Stomach (tissue), 8 donors: ENCODE measurements at regions not wholly inside any gene's neighbourhood (a gene's known extent, or its start where the extent isn't known, plus 50 kb on each side); places are given as distances from the start of the nearest gene placed in this dataset.

Experiments used
- DNase-seq, 2 donors: peaks; one replicate each; pipeline versions ENCODE4 v3.0.0 to v3.0.0-alpha.2; 2013 to 2019
- H3K27ac ChIP-seq, 5 donors: fragments of 200-600 bp in 4 of 5; sonication (generic) in 4 of 5; one replicate each; pipeline ENCODE4 v1.5.1; 2013 to 2019; ENCODE audit warnings: mild to moderate bottlenecking in 1 of 5, moderate library complexity in 1 of 5
- H3K27me3 ChIP-seq, 3 donors: fragments of 200-600 bp; sonication (generic); one replicate each; pipeline ENCODE4 v1.5.1; 2017 to 2019; ENCODE audit warnings: mixed run types in 1 of 3
- H3K36me3 ChIP-seq, 4 donors: fragments of 200-600 bp; sonication (generic); 1 replicate in 3 of 4; 2 replicates in 1 of 4; pipeline ENCODE4 v1.5.1; 2016 to 2019
- H3K4me1 ChIP-seq, 4 donors: fragments of 200-600 bp; sonication (generic); one replicate each; pipeline ENCODE4 v1.5.1; 2016 to 2019
- H3K4me3 ChIP-seq, 4 donors: fragments of 200-600 bp; sonication (generic) in 3 of 4; one replicate each; pipeline ENCODE4 v1.5.1; 2016 to 2019; ENCODE audit warnings: mild to moderate bottlenecking in 1 of 4
- H3K9me3 ChIP-seq, 4 donors: fragments of 200-600 bp; sonication (generic); one replicate each; pipeline ENCODE4 v1.5.1; 2016 to 2019
- CTCF ChIP-seq, 7 experiments: fragments of 450-650 bp in 4 of 7; fragments of 200-600 bp in 3 of 7; sonication (generic) in 3 of 7; IDR thresholded peaks; one replicate each; pipeline ENCODE4 v1.5.1; 2016 to 2019; ENCODE audit warnings: antibody characterized with exemption in 7 of 7, control low read depth in 2 of 7, mild to moderate bottlenecking in 1 of 7
- EP300 ChIP-seq: sonication (generic); formaldehyde crosslinking; IDR thresholded peaks from one replicate; pipeline ENCODE4 v1.6.1; 2017; ENCODE audit warnings: antibody characterized with exemption
- POLR2A ChIP-seq, 4 donors: fragments of 450-650 bp; IDR thresholded peaks; one replicate each; pipeline ENCODE4 v1.6.1; 2016; ENCODE audit warnings: antibody characterized with exemption in 4 of 4, control low read depth in 2 of 4, mild to moderate bottlenecking in 1 of 4, moderate library complexity in 1 of 4
- POLR2AphosphoS5 ChIP-seq, 3 donors: sonication (generic); formaldehyde crosslinking; IDR thresholded peaks; one replicate each; pipeline ENCODE4 v1.6.1; 2016; ENCODE audit warnings: antibody characterized with exemption in 3 of 3
- WGBS, 5 donors: extraction: QIAGEN DNeasy Blood & Tissue Kit in 3 of 5; methylation state at CpG; one replicate each; pipeline versions ENCODE4 v1.1.5 to v1.1.7; 2013 to 2018; 5-methylcytosine and 5-hydroxymethylcytosine counted together
- intact Hi-C: fragments of 100-400 bp; cut with DNase I; formaldehyde crosslinking; loops from one replicate; pipeline ENCODE4 v1.15.1; 2023; ENCODE audit warnings: low total_unique reads
- donor health status: healthy with polysubstance abuse.
- donor health status: Bipolar disorder and iron deficiency.
- donor health status: healthy.

- no peak overlapping the region for H3K4me3 ChIP-seq
- no peak for TF ChIP-seq EP300
- TF ChIP-seq POLR2AphosphoS5 (IDR thresholded peaks at IDR 0.05): no peak
- TF ChIP-seq POLR2A (IDR thresholded peaks at IDR 0.05): no peak
- TF ChIP-seq CTCF (IDR thresholded peaks at IDR 0.05): no peak
- H3K4me1 ChIP-seq: no peaks in the 10 kb centered on the region
- no peaks in the 10 kb centered on the region for H3K9me3 ChIP-seq
- DNase-seq: no peak
- no peak overlapping the region for H3K27ac ChIP-seq
- WGBS, 5 donors: 79 to 88% (median 83%) methylated on average over 6 of the region's 6 CpGs
- no peaks in the 10 kb centered on the region for H3K27me3 ChIP-seq
- intact Hi-C loops: no loop called here
- H3K36me3 ChIP-seq: no peaks in the 10 kb centered on the region
Measured at GRCh38 chr1:220327106-220327505, 54.9 kb upstream of the RAB3GAP2 start.

DNA sequence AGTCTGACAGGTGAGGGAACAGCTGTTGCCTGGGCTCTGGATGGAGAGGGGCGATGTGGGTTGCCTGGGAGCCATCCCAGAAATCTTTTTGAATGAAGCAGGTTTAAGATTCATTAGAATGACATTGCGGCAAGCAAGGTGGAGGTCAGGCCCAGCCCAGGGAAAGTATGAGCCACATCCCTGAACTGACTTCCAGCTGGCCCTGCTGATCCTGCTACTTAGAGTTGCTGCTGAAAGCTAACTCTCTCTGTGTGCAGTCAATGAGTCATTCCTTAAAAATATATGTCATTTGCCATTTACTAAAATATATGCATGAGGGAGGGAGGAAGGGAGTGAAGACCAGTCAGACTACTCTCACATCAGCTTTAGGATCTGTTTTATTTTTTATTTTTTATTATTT is 54.3 kb upstream of the RAB3GAP2 start:
- no peaks in the 10 kb centered on the region for H3K9me3 ChIP-seq
- DNase-seq: no peak
- WGBS, 5 donors: 82 to 94% (median 90%) methylated on average over 2 of the region's 2 CpGs
- H3K36me3 ChIP-seq: no peaks in the 10 kb centered on the region
- H3K4me1 ChIP-seq: no peaks in the 10 kb centered on the region
- H3K27me3 ChIP-seq: no peaks in the 10 kb centered on the region
- H3K27ac ChIP-seq: no peak overlapping the region
- intact Hi-C loops: no loop called here
- TF ChIP-seq POLR2AphosphoS5 (IDR thresholded peaks at IDR 0.05) (no peak), CTCF (IDR thresholded peaks at IDR 0.05) (no peak), EP300 (no peak), POLR2A (IDR thresholded peaks at IDR 0.05) (no peak)
- no peak overlapping the region for H3K4me3 ChIP-seq

GRCh38 chr1:220325306-220325995 is 53.2 kb upstream of the RAB3GAP2 start:
- Histone ChIP-seq H3K4me1 (no peaks in the 10 kb centered on the region), H3K4me3 (no peak overlapping the region), H3K36me3 (no peaks in the 10 kb centered on the region), H3K9me3 (no peaks in the 10 kb centered on the region), H3K27me3 (no peaks in the 10 kb centered on the region), H3K27ac (no peak overlapping the region)
- intact Hi-C loops: no loop called here
- no peak for TF ChIP-seq EP300
- no peak for TF ChIP-seq POLR2A (IDR thresholded peaks at IDR 0.05)
- no peak for TF ChIP-seq POLR2AphosphoS5 (IDR thresholded peaks at IDR 0.05)
- TF ChIP-seq CTCF (IDR thresholded peaks at IDR 0.05): no peak
- WGBS, 5 donors: 63 to 92% (median 76%) methylated on average over 4 of the region's 4 CpGs
- DNase-seq: no peak

DNA sequence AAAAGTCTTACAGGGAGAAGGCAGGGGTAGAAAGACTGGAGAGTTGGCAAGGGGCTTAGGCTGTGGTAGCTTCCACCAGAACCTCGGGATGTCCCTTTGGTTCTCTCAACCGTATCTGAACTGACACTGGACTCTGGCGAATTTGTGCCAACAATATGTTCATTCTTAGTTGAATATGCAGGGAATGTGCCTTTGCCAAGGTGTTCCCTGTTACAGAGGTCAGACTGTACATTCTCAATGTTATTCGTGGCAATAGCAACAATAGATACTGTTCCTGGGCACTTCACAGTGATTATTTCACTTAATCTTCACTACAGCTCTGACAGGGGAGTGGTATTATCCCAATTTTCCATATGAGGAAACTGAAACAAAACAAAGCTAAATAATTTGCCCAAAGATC is 51.5 kb upstream of the RAB3GAP2 start:
- Histone ChIP-seq H3K4me1 (no peaks in the 10 kb centered on the region), H3K27ac (no peak overlapping the region), H3K4me3 (no peak overlapping the region), H3K36me3 (no peaks in the 10 kb centered on the region), H3K27me3 (no peaks in the 10 kb centered on the region), H3K9me3 (no peaks in the 10 kb centered on the region)
- intact Hi-C loops: no loop called here
- 69 to 79% (median 71%) methylated on average over 4 of the region's 4 CpGs for WGBS, 5 donors
- DNase-seq: no peak
- no peak for TF ChIP-seq POLR2A (IDR thresholded peaks at IDR 0.05)
- TF ChIP-seq EP300: no peak

- 33 to 78% (median 66%) methylated on average over 2 of the region's 2 CpGs for WGBS, 5 donors
- intact Hi-C loops: no loop called here
- TF ChIP-seq POLR2AphosphoS5 (IDR thresholded peaks at IDR 0.05) (no peak), EP300 (no peak), POLR2A (IDR thresholded peaks at IDR 0.05) (no peak), CTCF (IDR thresholded peaks at IDR 0.05) (no peak)
Measured at GRCh38 chr1:220322570-220322969, 50.3 kb upstream of the RAB3GAP2 start.

More at GRCh38 chr1:220322570-220322969, 50.3 kb upstream of the RAB3GAP2 start:
- no peaks in the 10 kb centered on the region for H3K27me3 ChIP-seq
- H3K4me1 ChIP-seq: no peaks in the 10 kb centered on the region
- no peak for DNase-seq
- no peaks in the 10 kb centered on the region for H3K9me3 ChIP-seq
- H3K27ac ChIP-seq: no peak overlapping the region
- H3K36me3 ChIP-seq: no peaks in the 10 kb centered on the region
- H3K4me3 ChIP-seq: no peak overlapping the region
